Liver (tissue), 3 donors: ENCODE measurements at regions not wholly inside any gene's neighbourhood (a gene's known extent, or its start where the extent isn't known, plus 50 kb on each side); places are given as distances from the start of the nearest gene placed in this dataset.

ENCODE experiments used
- CTCF ChIP-seq: fragments of 150-350 bp; IDR thresholded peaks from 2 replicates; pipeline ENCODE4 v1.5.1; 2017; ENCODE audit warnings: improper control_type of control experiment, low read depth, low read length; ENCODE audit not compliant: missing input control
- HNF4A ChIP-seq, 2 donors: conservative IDR thresholded peaks; 2 replicates each; pipeline ENCODE4 v1.6.1; 2016; ENCODE audit warnings: antibody characterized with exemption in 2 of 2, mild to moderate bottlenecking in 2 of 2
- MAX ChIP-seq: IDR thresholded peaks from 2 replicates; pipeline ENCODE4 v1.6.1; 2016; ENCODE audit warnings: antibody characterized with exemption
- REST ChIP-seq: IDR thresholded peaks from 2 replicates; pipeline ENCODE4 v1.6.1; 2016; ENCODE audit warnings: antibody characterized with exemption, mild to moderate bottlenecking
- RXRA ChIP-seq, 2 donors: IDR thresholded peaks; 2 replicates each; pipeline ENCODE4 v1.6.1; 2017 to 2018; ENCODE audit warnings: antibody characterized with exemption in 2 of 2, mild to moderate bottlenecking in 1 of 2
- SP1 ChIP-seq: IDR thresholded peaks from 2 replicates; pipeline ENCODE4 v1.6.1; 2018; ENCODE audit warnings: antibody characterized with exemption, mild to moderate bottlenecking
- YY1 ChIP-seq: IDR thresholded peaks from 2 replicates; pipeline ENCODE4 v1.6.1; 2016; ENCODE audit warnings: antibody characterized with exemption, mild to moderate bottlenecking
- donor health status: healthy.
- donor health status: healthy.

- TF ChIP-seq CTCF (no peak), RXRA (IDR thresholded peaks at IDR 0.05) (no peak), HNF4A (conservative IDR thresholded peaks at IDR 0.05) (no peak), MAX (no peak), REST (no peak), SP1 (no peak), YY1 (no peak)
Observed at GRCh38 chr4:101695176-101695575, 95.4 kb upstream of the BANK1 start.
